Limb (tissue), 2 donors: ENCODE measurements at regions not wholly inside any gene's neighbourhood (a gene's known extent, or its start where the extent isn't known, plus 50 kb on each side); places are given as distances from the start of the nearest gene placed in this dataset.
"Not testable (repeated sequence)": the region's sequence is repeated elsewhere in the genome, so short reads cannot be mapped to it uniquely, and the experiment has no call there.

Source experiments
- DNase-seq, 2 donors: peaks; one replicate each; pipeline ENCODE4 v3.0.0-alpha.2; 2016; ENCODE audit errors: extremely low spot score in 2 of 2

DNA sequence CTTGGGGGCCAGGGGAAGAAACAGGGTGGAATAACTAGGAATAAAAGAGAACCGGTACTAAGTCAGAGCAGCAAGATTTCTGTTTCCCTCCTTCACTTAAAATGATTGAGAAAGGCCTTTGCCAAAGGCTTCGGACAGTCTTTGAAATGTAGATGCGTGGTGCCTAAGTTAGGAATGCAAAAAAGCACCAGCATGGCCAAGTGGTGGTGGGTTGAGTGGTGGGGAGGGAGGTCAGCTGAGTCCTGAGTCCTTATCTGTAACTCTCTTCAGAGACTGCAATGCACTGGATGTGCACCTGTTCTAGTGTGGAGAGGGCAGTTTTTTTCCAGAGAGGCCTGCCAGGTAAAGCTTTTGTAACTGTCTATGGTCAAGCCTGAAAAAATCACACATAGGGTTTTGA lies 919.9 kb downstream of the FSCB start:
- no peak for DNase-seq

DNA sequence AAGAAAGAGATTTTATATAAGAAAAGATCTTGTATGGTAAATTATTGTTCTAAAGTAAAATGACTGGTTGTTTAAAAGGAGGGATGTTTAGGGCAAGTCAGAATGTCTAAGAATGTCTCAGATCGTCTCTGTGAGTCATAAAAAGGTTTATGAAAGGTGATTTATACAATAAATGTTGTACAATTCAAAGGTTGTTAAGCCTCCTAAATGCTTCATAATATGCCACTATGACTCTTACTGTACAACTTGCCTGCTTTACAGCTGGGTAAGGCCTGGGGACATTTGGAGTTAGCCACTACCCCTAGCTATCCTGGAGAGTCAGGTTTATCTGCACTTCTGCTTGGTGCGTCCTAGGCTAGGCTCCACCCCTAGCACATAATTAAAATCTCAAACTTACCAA lies 927.4 kb downstream of the FSCB start:
- DNase-seq: no peak

- DNase-seq: no peak
Measured at GRCh38 chr14:43568022-43568421, 939.1 kb downstream of the FSCB start.

DNA sequence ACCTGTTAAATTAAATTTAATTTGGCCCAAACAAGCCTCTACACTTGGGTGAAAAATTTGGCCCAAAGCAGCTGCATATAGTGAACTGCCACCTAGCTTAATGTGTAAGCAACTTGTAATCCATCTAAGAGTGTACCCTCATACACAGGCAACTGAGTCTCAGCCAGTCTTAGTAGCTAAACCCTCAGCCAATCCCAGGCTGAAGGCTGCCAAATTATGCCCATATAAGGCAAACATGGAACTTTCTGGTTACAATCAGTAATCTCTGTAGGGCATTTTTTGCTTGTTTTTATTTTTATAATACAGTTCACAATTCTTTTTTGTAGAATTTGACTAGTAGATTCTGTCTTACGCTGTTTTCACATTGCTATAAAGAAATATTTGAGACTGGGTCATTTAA lies 958.7 kb downstream of the FSCB start:
- no peak for DNase-seq

- DNase-seq: not testable (repeated sequence)
Measured at GRCh38 chr14:43547596-43547995, 959.5 kb downstream of the FSCB start.

GRCh38 chr14:43541356-43541755 lies 965.7 kb downstream of the FSCB start:
- DNase-seq: no peak

DNA sequence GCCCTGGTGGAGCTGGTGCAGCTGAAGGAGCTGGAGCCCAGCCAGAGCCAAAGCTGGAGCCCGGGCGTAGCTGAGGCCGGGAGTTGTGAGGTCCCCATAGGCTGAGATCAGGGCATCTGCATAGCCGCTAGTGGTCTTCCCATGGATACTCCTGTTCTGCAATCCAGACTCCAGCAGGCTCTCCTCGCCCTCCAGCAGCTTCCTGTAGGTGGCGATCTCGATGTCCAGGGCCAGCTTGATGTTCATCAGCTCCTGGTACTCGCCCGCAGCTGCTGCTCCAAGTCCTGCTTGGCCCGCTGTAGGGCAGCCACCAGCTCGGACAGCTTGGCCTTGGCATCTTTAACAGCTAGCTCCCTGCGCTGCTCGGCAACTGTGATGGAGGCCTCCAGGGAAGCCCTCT lies 966.1 kb downstream of the FSCB start:
- no peak for DNase-seq

DNA sequence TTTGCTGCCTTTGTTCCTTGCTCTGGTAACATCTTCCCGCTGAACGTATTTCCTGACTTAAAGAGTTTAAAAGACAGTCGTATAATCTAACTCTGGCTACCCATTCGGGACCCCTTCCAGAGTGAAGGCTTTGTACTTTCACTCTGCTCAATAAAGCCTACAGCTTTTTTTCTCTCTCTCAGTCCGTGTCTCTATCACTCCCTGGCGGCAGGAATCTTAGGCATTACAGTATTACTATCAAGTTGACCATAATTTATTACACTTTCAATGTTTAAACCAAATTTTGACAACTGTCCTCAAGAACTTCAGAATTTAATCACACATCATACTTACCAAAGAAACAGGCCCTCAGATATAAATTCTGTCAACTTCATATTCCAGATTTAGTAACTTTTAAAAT lies 967.9 kb downstream of the FSCB start:
- DNase-seq: peak in 1 of 2 donors; percentile 31

DNA sequence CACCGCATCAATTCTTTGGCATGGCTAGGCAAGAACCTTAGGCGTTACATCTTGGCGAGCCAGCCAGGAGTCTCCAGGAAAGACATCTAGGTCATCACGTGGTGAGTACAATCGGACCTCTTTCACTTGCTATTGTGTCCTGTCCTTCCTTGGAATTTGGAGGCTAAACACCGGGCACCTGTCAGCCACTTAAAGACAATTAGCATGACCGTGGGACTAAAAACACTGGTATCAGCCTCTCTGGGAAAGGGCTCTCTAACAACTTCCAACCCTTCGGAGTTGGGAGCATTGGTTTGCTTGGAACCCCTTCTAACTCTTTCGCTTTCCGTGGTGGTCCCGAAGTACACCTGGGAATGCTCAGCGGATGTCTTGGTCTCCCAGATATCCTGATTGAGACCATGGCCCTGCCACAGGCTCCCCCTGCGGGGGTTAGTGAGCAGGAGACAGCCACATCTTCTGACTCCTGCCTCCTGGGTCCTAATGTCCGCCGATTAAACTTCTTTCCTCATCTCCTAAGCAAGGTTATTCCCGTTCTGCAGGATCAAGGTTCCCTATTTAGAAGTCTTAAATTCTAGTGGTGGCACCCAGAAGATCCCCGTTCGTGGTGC lies 971.7 kb downstream of the FSCB start:
- no peak for DNase-seq

GRCh38 chr14:43532825-43533416 lies 974.2 kb downstream of the FSCB start:
- no peak for DNase-seq

DNA sequence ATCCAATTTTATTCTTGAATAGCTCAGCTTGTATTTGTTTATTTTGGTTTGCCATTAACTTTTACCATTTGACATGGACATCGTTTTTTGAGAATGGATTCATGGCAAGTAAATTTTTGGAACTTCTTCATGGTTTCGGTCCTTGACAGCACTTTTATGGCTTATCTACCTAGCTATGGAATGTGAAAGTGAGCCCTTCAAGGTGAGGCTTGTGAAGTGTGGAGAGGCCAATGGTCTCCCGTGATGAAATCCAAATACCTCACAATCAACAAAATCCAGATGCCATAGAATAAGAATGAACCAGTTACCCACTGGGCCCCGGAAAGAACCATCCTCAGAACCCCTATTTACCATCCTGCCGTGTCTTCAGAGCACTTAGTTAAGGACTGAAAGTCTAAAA lies 978.8 kb downstream of the FSCB start:
- DNase-seq: no peak

- DNase-seq: no peak
Measured at GRCh38 chr14:43525658-43526057, 981.4 kb downstream of the FSCB start.

DNA sequence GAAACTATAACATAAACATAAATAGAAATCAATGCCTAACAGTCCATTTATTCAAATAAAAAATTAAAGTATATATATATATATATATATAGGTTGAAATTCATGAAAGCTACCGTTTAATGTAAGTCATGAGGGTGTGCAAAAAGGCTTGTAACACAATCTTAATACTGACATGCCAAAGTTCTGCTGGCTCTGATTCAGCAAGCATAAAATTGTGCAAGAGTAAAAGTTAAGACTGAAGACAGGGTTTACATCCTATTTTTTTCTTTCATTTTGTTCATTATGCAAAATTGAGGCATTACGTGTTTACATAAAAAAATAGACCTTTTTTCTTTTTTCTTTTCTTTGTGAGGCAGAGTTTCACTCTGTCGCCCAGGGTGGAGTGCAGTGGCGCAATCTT lies 984.2 kb downstream of the FSCB start:
- no peak for DNase-seq

DNA sequence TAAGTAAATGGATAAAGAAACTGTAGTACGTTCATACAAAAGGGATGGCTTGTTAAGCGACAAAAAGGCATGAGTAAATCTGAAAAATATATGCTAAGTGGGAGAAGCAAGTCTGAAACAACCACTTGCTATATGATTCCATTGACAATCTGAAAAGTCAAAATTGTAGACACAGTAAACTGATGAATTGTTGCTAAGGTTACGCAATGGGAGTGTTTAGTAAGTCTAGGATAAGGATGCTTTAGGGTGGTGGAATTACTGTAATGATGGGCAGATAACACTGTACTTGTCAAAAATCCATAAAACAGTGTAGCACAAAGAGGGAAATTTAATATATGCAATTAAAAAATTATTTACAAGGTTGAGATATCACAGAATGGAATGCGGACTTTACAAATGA lies 984.9 kb downstream of the FSCB start:
- no peak for DNase-seq

- peak in 1 of 2 donors; percentile 12 for DNase-seq
Measured at GRCh38 chr14:43503508-43503907, 1003.6 kb downstream of the FSCB start.

DNA sequence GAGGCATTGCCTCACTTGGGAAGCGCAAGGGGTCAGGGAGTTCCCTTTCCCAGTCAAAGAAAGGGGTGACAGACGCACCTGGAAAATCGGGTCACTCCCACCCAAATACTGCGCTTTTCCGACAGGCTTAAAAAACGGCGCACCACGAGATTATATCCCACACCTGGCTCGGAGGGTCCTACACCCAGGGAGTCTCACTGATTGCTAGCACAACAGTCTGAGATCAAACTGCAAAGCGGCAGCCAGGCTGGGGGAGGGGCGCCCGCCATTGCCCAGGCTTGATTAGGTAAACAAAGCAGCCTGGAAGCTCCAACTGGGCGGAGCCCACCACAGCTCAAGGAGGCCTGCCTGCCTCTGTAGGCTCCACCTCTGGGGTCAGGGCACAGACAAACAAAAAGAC lies 1014.7 kb downstream of the FSCB start:
- not testable (repeated sequence) for DNase-seq

- no peak for DNase-seq
Measured at GRCh38 chr14:43483415-43483814, 1023.7 kb downstream of the FSCB start.

GRCh38 chr14:43481864-43482263 lies 1025.2 kb downstream of the FSCB start:
- DNase-seq: no peak

GRCh38 chr14:43480976-43481375 lies 1026.1 kb downstream of the FSCB start:
- DNase-seq: no peak

DNA sequence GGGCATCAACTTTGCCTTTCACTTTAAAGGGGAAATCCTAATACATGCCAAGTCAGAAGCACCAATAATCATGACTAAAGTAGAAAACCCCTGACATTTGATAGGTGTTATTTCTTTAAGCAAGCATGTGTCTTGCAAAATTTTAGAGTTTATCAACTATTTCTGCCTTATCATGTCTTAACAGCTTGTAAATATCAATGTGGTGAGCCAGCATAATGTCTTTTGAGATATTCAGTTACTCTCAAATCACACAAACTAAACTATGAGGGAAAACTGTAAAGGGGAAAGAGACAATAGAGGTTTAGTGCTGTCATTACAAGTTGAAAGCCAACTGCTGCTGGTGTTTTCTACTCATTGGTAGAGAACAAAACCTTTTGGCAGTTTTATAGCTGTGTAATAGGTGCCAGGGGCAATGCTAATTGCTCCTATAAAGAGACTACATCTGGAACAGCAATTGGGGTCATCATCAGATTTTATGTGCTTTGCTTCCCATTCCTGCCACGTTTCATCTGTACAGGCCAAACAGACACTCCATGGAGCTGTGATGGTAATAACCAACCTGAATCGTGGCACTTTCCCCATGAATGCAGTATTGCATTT lies 1027.4 kb downstream of the FSCB start:
- DNase-seq: no peak

DNA sequence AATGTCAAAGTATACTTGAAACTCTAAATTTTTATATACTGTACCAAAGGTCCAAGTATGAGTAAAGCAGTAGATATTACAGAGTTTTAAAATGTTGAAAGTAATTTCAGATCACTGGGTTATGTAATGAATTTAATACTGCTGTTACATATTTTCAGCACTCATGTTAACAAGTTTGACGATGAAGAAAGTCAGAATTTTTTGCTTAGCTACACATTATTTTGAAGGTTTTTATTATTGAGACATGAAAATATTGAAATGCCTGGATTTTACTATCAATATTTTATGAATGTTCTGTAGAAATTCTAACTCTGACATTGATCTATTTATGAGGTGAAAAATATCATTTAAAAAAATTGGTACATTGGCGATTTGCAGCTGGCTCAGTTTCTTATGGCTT lies 1030.3 kb downstream of the FSCB start:
- no peak for DNase-seq

GRCh38 chr14:43475757-43476156 lies 1031.3 kb downstream of the FSCB start:
- no peak for DNase-seq

DNA sequence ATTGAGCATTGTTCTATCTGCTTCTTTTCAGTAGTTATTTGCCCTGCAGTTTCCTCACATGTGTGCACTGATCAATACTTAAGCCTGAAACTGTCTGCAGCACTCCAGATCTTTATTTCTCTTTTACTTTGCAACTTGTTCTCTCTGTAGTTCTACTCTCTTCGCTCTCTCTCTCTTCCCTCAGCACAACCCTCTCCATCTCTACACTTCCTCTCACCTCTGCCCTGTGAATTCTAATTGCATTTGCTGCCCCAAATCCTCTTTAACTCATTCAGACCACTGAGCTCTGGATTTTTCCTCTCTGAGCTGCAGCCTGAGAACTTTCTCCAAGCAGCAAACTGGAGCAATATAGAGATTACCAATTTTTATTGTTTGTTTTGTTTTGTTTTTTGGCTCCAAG lies 1035.5 kb downstream of the FSCB start:
- no peak for DNase-seq
